AG08396 (cell line): ENCODE measurements at regions not wholly inside any gene's neighbourhood (a gene's known extent, or its start where the extent isn't known, plus 50 kb on each side); places are given as distances from the start of the nearest gene placed in this dataset.

Experiments used
- DNase-seq: peaks from one replicate; pipeline ENCODE4 v3.0.0; 2012; ENCODE audit warnings: low spot score, mixed read lengths

GRCh38 chr12:115464111-115464581, 780.2 kb upstream of the TBX3 start:
- DNase-seq, result no peak

- no peak for DNase-seq
Measured at GRCh38 chr12:115461401-115461800, 777.4 kb upstream of the TBX3 start.

DNA sequence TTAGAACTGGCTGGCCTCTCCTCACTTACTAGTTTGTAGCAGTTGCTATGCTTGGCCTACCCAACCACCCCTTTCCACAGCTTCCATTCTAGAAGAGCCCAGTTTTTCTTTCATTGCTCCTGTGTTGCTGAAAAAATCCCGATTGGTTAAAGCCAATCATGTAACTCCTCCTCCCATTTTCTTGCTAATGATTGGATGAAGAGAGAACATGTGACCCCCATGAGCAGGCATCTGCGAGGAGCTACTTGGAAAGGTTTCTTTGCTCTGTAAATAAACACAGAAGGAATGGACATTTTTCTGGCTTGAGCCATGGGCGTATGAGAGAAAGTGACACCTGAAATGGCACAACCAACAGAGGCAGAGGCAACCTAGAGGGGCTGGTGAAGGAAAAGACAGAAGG, 773.8 kb upstream of the TBX3 start:
- no peak for DNase-seq

GRCh38 chr12:115456946-115457689, 773.1 kb upstream of the TBX3 start:
- DNase-seq, result no peak

GRCh38 chr12:115455268-115455681, 771.3 kb upstream of the TBX3 start:
- DNase-seq, result no peak

- no peak for DNase-seq
Measured at GRCh38 chr12:115452751-115453281, 768.8 kb upstream of the TBX3 start.

DNA sequence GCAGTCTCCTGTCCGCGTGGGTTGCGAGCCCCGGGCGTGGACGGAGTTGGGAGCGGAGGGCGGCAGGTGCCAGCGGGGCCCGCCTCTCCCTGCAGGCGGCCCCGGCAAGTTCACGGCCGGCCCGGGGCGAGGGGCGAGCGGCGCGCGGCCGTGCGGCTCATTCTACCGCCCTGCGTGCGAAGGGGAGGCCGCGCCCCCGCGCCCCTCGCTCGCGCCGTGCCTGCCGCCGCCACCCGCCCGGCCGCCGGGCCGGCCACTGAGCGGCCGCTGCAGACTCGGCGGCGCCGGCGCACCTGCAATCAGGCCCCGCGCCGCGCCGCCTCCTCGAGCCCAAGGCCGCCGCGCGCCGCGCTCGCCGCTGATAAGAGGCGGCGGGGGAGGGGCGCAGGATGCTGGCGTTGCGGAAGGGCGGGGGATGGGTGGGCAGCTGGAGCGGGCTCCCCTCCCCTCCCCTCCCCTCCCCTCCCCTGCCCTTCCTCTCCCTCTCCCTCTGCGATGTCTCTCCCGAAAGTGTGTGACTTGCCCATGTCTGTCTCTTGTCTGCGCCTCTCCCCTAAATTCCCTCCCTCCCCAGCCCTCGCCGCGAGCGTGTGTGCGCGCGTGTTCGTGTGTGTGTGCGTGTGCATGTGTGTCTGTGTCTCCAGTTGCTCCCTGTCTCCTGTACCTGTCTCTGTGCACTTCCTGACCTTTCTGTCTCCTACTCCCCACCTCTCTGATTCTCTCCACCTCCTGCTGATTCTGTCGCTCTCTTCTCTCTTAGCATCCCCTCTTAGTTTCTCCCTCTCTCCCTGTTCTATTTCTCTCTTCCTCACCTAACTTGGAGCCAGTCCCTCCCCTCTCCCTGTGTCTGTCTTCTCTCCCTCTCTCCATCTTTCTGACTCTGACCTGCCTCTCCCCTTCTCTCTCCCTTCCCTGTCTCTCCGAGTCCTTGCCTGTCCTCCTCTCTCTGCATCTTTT, 768.1 kb upstream of the TBX3 start:
- peak; percentile 63 for DNase-seq

- no peak for DNase-seq
Measured at GRCh38 chr12:115451151-115451779, 767.3 kb upstream of the TBX3 start.

GRCh38 chr12:115450710-115451109, 766.7 kb upstream of the TBX3 start:
- DNase-seq, result no peak

DNA sequence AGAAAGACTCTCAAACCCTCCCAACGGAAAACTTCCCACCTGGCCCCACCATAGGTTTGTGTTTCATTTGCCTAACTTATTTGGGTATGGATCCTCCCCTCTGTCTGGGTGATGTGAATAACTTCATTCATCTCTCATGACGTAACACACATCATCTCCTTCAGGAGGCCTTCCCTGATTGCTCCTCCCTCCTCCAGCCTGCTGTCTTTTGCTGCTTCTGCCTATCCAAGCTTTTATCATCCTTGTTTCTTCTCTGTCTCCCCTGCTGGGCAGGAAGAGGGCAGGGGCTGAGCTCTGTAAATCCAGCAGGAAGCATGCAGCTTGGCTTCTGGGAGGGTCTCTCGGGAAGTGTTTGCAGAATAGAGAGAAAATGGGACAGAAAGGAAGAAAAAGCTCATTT, 766.0 kb upstream of the TBX3 start:
- no peak for DNase-seq

DNA sequence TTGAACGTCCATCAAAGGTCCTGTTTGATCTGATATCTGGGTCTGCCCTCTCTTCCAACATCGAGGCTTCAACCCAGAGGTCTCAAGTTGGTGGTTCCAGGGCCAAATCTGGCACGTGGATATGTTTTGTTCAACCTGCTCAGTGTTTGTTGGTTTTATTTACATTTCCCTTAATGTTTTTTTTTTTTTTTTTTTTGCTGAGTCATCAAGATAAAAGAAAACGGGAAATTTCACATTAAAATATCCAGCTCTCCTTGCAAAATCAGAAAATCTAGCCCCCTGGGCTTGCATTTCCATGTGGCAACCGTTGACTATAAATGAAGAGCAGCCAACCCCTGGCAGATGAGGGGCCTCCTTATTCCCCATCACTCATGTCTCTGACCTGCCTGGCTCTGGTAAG, 765.6 kb upstream of the TBX3 start:
- no peak for DNase-seq

DNA sequence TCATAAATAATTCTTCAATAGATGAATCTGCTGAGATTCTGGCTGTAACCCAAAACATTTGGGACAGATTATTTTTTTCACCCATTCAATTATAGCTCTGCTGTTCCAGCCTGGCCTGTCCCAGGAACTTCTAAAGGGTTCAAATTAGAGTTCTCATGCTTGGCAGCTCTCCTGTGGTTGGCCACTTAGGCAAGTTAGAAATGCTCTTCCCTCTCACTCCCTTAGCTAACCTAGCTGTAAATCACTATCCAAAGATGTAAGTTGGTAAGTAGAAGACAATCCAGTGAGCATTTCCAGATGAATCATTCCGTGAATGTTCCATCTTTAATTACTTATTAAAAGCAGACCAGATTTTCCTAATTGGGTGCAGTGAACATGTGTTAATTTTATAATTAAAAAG, 760.4 kb upstream of the TBX3 start:
- no peak for DNase-seq

GRCh38 chr12:115443351-115443938, 759.5 kb upstream of the TBX3 start:
- DNase-seq, result no peak

DNA sequence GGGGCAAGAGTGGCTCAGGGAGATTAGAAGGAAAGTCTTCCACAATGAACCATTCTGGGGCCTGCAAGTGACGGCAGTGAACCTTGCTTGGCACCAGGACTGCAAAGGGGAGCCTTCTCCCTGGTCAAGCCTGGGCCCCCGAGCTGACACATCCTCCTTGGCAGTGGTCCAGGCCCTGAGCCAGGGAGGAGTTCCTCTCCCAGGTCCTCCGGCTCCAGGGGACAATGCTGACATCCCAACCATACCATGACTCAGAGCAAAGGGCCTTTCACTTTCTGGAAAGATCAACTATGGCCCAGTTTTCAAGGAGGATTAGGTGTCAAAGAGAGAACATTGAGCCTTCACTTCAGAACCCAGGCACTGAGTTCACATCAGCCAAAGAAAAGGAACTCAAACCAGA, 756.5 kb upstream of the TBX3 start:
- DNase-seq, result peak; percentile 66

- no peak for DNase-seq
Measured at GRCh38 chr12:115439008-115439601, 755.1 kb upstream of the TBX3 start.

GRCh38 chr12:115438314-115438713, 754.3 kb upstream of the TBX3 start:
- no peak for DNase-seq

DNA sequence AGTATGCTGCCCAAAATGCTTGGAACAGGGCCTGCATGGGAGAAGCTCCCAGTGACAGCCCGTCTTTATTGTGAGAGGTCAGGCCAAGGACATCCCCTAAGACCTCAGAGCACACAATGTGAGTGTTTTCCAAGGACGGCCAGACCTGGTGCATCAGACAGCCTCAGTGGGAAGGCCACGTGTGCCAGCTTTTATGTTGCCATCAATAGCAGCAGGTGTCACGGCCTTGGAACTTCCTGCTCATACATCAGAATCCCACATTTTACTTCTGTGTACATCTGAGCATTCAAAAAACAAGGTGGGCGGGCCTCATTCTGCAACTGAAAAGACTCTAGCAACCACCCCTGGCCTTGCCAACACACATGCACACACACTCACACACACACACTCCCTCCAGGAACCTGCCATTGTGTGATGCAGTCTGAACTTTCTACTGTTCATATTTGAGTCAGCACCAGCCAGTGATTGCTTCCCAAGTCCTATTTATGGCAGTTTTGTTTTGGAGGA, 753.1 kb upstream of the TBX3 start:
- DNase-seq, result no peak

GRCh38 chr12:115433014-115433634, 749.1 kb upstream of the TBX3 start:
- no peak for DNase-seq

DNA sequence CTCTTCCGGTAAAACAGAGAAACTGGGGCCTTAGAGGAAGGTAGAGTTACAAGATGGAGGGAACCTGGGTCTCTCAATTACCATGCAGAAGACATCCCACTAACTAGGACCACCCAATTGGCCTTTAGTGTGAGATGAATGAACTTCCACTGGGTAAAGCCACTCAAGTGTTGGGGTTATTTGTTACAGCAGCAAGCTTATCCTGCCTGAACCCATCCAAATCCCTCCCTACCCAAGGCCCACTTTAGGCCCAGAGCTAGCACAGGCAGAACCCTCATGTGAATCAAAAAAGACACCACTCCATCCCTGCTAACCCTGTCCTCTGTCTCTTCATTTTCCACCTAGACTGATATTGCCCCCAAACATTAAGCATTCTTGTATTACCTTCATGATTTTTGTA, 746.7 kb upstream of the TBX3 start:
- no peak for DNase-seq

GRCh38 chr12:115426732-115427131, 742.8 kb upstream of the TBX3 start:
- DNase-seq, result no peak

- no peak for DNase-seq
Measured at GRCh38 chr12:115424003-115424402, 740.0 kb upstream of the TBX3 start.
